GM23338 (cell line): ENCODE measurements at regions not wholly inside any gene's neighbourhood (a gene's known extent, or its start where the extent isn't known, plus 50 kb on each side); places are given as distances from the start of the nearest gene placed in this dataset.

ENCODE experiments used
- CREB1 ChIP-seq: fragments of 250-450 bp; sonication (Bioruptor Pico); IDR thresholded peaks from 2 replicates; pipeline ENCODE4 v1.5.0; 2020; ENCODE audit warnings: low read depth, mild to moderate bottlenecking, moderate library complexity
- CTCF ChIP-seq, 2 experiments: fragments of 200-600 bp in 1 of 2; sonication (generic) in 1 of 2; conservative IDR thresholded peaks; 2 replicates each; pipeline versions ENCODE4 v1.5.1 to v1.6.1; 2016 to 2017; ENCODE audit warnings: antibody characterized with exemption in 2 of 2, low read depth in 2 of 2, mild to moderate bottlenecking in 2 of 2, moderate library complexity in 1 of 2

DNA sequence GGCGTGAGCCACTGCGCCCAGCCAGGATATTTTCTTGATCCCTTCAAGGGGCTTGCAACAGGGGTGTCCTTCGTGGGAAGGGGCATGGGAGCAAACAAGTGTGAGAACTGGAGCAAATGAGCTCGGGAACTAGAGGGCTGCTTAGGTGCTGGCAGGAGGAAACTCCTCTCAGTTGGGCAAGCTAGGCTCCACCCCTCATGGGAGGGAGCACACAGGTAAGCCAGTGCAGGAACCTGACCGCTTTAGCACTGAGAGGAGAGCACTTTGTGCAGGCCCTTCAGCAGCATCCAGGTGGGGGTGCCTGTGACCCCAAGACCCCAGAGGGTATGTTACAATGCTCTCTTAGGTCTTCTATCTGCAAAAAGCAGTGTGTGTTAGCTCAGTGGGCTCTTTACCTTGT is 755.4 kb upstream of the MDGA2 start:
- TF ChIP-seq CREB1 (CRISPR knock-in tag) (no peak), CTCF (conservative IDR thresholded peaks at IDR 0.05; ENCODE audit: low read depth in 2 of 2) (no peak)
